ENCODE measurements at regions not wholly inside any gene's neighbourhood (a gene's known extent, or its start where the extent isn't known, plus 50 kb on each side); places are given as distances from the start of the nearest gene placed in this dataset.

DNA sequence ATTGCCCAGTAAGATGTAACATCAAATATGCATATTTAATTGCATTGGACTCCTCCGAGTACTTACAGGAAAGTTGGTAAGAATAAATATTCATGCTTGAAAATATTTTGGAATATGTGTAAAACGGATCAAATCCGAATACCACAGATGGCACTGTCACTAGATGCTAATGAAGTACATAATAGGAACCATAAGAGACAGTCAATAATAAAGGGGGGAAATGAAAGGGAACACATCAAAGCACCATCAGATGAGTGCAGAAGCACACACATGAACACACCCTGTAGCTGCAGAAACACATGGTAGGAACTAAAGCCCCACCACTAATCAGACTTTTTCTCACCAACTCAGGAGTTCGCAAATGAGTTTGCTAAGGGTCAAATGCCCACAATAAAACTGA, 52.2 kb upstream of the PAGE5 start:
- TF ChIP-seq, protein P1, sequence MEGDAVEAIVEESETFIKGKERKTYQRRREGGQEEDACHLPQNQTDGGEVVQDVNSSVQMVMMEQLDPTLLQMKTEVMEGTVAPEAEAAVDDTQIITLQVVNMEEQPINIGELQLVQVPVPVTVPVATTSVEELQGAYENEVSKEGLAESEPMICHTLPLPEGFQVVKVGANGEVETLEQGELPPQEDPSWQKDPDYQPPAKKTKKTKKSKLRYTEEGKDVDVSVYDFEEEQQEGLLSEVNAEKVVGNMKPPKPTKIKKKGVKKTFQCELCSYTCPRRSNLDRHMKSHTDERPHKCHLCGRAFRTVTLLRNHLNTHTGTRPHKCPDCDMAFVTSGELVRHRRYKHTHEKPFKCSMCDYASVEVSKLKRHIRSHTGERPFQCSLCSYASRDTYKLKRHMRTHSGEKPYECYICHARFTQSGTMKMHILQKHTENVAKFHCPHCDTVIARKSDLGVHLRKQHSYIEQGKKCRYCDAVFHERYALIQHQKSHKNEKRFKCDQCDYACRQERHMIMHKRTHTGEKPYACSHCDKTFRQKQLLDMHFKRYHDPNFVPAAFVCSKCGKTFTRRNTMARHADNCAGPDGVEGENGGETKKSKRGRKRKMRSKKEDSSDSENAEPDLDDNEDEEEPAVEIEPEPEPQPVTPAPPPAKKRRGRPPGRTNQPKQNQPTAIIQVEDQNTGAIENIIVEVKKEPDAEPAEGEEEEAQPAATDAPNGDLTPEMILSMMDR (IDR thresholded peaks at IDR 0.05) = no peak
- no peak for TF ChIP-seq POLR2A (IDR thresholded peaks at IDR 0.05)

Measured in testis (tissue), 2 donors.